ENCODE measurements at regions not wholly inside any gene's neighbourhood (a gene's known extent, or its start where the extent isn't known, plus 50 kb on each side); places are given as distances from the start of the nearest gene placed in this dataset.

- TF ChIP-seq CTCF (IDR thresholded peaks at IDR 0.05; ENCODE audit: insufficient read depth, low read depth, low read length) (no peak), EZH2 (IDR thresholded peaks at IDR 0.05; ENCODE audit: insufficient read depth, low read length) (no peak)
Measured at GRCh38 chr3:53998980-53999379, 107.3 kb upstream of the SELENOK start.

All from astrocyte (in vitro differentiated cells and primary cell).